ENCODE measurements at regions not wholly inside any gene's neighbourhood (a gene's known extent, or its start where the extent isn't known, plus 50 kb on each side); places are given as distances from the start of the nearest gene placed in this dataset.
"Not testable (repeated sequence)": the region's sequence is repeated elsewhere in the genome, so short reads cannot be mapped to it uniquely, and the experiment has no call there.

DNA sequence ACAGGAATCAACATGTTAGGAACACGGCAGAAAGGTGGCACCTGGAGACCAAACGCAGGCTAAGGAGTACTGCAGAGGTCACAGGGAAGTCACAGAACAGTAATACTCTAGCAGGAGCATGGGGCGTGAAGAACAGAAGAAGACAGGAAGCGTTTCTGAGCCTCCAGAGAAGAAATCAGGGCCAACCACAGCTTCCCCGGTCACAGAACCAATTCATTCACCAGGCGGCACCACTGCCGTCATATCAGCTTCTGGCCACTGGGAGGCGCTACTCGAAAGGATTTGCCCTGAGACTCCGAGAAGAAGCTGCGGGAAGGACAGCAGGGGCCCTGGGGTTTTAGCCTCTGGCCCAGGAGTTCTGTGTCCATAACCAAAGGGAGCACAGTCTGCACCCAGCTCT lies 78.0 kb upstream of the DRD5 start:
- DNase-seq (ENCODE audit: low spot score) = peak; percentile 72
- in situ Hi-C loops (cut with MboI; ENCODE audit: low pct_unique_long_range_greater_than_20kb, low sequenced_read_pairs, unreplicated experiment) = no loop called here
- TF ChIP-seq, protein P1, sequence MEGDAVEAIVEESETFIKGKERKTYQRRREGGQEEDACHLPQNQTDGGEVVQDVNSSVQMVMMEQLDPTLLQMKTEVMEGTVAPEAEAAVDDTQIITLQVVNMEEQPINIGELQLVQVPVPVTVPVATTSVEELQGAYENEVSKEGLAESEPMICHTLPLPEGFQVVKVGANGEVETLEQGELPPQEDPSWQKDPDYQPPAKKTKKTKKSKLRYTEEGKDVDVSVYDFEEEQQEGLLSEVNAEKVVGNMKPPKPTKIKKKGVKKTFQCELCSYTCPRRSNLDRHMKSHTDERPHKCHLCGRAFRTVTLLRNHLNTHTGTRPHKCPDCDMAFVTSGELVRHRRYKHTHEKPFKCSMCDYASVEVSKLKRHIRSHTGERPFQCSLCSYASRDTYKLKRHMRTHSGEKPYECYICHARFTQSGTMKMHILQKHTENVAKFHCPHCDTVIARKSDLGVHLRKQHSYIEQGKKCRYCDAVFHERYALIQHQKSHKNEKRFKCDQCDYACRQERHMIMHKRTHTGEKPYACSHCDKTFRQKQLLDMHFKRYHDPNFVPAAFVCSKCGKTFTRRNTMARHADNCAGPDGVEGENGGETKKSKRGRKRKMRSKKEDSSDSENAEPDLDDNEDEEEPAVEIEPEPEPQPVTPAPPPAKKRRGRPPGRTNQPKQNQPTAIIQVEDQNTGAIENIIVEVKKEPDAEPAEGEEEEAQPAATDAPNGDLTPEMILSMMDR (IDR thresholded peaks at IDR 0.05; ENCODE audit: extremely low read depth, insufficient read depth, missing control alignments) = peak; percentile 80

- in situ Hi-C loops (cut with MboI; ENCODE audit: low pct_unique_long_range_greater_than_20kb, low sequenced_read_pairs, unreplicated experiment); DNase-seq (ENCODE audit: low spot score): not testable (repeated sequence)
Measured at GRCh38 chr4:9704126-9704525, 77.3 kb upstream of the DRD5 start.

DNA sequence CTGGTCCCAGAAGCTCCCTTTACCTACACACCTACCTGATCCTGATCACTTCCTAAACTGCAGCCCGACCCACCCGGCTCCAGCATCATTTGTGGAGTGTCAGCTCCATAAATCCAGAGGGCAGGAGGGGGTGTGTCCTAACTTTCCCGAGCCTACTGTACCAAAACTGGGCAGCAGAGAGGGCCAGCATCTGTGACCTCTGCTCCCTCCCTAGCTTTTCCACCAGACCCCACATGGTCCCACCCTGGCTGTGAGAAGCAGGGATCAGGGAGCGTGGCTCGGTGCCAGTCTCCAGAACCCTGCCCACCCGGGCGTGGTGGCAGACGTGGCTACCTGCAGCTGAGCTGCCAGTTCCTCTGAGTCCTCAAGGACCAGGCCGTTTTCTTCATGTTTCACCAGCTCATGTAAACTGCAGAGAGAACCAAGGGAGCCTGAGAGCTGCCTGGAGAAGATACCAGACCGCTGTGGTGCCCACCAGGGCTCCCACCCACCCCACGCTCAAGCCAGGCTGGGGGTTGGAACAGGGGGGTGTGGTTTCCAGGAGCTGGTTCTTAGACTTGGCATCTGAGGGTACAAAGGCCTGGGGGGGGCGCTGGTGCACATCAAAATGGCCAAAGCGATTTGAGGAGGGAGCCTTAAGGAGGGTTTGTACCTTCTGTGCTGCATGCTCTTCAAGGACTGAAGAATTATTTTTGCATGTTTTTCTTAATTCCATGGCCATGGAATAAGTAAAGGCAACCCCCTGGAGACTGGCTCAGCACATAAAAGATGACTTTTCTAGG lies 76.7 kb upstream of the DRD5 start:
- in situ Hi-C loops (cut with MboI; ENCODE audit: low pct_unique_long_range_greater_than_20kb, low sequenced_read_pairs, unreplicated experiment) = no loop called here
- TF ChIP-seq, protein P1 (IDR thresholded peaks at IDR 0.05; ENCODE audit: extremely low read depth, insufficient read depth, missing control alignments) = no peak
- no peak for DNase-seq (ENCODE audit: low spot score)

- DNase-seq (ENCODE audit: low spot score); in situ Hi-C loops (cut with MboI; ENCODE audit: low pct_unique_long_range_greater_than_20kb, low sequenced_read_pairs, unreplicated experiment): not testable (repeated sequence)
Measured at GRCh38 chr4:9707281-9707680, 74.2 kb upstream of the DRD5 start.

DNA sequence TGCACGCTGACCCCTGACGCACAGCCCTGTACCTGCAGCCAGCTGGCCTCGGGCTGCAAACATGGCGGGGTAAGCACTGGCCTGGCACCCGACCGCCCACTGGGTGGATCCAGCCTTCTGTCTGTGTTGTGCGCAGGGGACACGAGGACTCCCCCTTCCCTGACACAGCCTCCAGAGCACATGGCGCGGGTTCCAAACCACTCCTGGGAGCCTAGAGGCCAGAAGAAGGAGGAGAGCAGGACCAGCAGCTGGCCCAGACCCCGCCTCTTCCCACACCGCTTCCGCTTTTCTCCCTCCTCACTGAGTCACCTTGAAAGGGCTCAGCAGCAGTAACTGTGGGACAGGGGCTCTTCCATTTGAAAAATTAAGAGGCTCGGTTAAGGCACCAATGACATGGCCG lies 73.5 kb upstream of the DRD5 start:
- DNase-seq (ENCODE audit: low spot score); in situ Hi-C loops (cut with MboI; ENCODE audit: low pct_unique_long_range_greater_than_20kb, low sequenced_read_pairs, unreplicated experiment): not testable (repeated sequence)

GRCh38 chr4:9709724-9710123 lies 71.7 kb upstream of the DRD5 start:
- TF ChIP-seq, protein P1 (IDR thresholded peaks at IDR 0.05; ENCODE audit: extremely low read depth, insufficient read depth, missing control alignments) = no peak
- in situ Hi-C loops (cut with MboI; ENCODE audit: low pct_unique_long_range_greater_than_20kb, low sequenced_read_pairs, unreplicated experiment) = no loop called here
- DNase-seq (ENCODE audit: low spot score) = no peak

DNA sequence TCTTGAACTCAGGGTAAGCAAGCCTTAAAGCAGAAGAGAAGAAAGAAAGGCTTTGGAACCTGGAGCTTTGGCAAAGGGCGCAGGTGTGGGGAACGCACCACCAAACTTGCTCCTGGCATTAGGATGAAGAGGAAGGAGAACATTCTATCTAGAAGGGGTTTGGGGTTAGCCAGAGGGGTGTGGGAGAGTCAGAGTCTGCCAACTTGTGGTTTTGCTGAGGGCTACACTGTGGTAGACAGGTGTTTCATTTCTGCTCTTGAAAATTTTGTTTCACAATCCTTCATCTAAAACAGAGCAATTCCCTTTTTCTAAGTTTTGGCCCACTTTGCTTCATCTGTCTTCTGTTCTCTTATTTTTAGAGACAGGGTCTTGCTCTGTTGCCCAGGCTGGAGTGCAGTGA lies 66.2 kb upstream of the DRD5 start:
- in situ Hi-C loops (cut with MboI; ENCODE audit: low pct_unique_long_range_greater_than_20kb, low sequenced_read_pairs, unreplicated experiment); DNase-seq (ENCODE audit: low spot score): not testable (repeated sequence)

GRCh38 chr4:9716093-9716492 lies 65.3 kb upstream of the DRD5 start:
- no peak for DNase-seq (ENCODE audit: low spot score)
- in situ Hi-C loops (cut with MboI; ENCODE audit: low pct_unique_long_range_greater_than_20kb, low sequenced_read_pairs, unreplicated experiment) = no loop called here
- TF ChIP-seq, protein P1 (IDR thresholded peaks at IDR 0.05; ENCODE audit: extremely low read depth, insufficient read depth, missing control alignments) = no peak

GRCh38 chr4:9718246-9718939 lies 63.0 kb upstream of the DRD5 start:
- in situ Hi-C loops (cut with MboI; ENCODE audit: low pct_unique_long_range_greater_than_20kb, low sequenced_read_pairs, unreplicated experiment); DNase-seq (ENCODE audit: low spot score): not testable (repeated sequence)

DNA sequence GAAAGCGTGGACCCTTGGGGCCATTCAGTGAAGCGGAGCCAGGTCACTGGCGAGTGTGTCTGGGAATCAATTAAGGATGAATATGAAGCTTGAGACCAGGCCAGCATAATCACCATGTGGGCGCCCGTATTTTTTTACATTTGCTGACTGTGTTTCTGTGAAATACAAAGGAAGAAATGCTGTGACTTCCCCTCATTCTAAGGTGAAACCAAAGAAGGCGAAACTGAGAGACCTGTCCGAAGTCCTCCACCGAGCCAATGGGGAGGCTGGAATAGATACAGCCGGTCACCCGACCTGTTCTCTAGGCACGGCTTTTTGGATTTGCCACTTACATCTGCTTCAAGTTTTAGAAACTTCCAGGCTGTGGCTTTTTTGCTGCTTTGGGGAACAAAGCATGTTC lies 59.3 kb upstream of the DRD5 start:
- in situ Hi-C loops (cut with MboI; ENCODE audit: low pct_unique_long_range_greater_than_20kb, low sequenced_read_pairs, unreplicated experiment); DNase-seq (ENCODE audit: low spot score): not testable (repeated sequence)

Data from GM13977 (cell line).